Activated CD4-positive, alpha-beta memory T cell treated with anti-CD3 and anti-CD28 coated beads for 36 hours (primary cell): ENCODE measurements at regions not wholly inside any gene's neighbourhood (a gene's known extent, or its start where the extent isn't known, plus 50 kb on each side); places are given as distances from the start of the nearest gene placed in this dataset.

Source experiments
- CTCF ChIA-PET: fragments of 350-600 bp; sonication (Branson Sonifier 250); formaldehyde crosslinking; loops from one replicate; lab custom pipeline; 2021; ENCODE audit warnings: antibody characterized with exemption, inconsistent platforms; lab: Charles Lee
- POLR2A ChIA-PET: fragments of 350-600 bp; sonication (Branson Sonifier 250); formaldehyde crosslinking; loops from one replicate; lab custom pipeline; 2021; ENCODE audit warnings: antibody characterized with exemption; lab: Charles Lee
- DNase-seq: peaks from one replicate; pipeline ENCODE4 v3.0.0-alpha.2; 2020
- H3K27ac Mint-ChIP-seq: one replicate; pipeline ENCODE4 v1.8.0; 2021; ENCODE audit warnings: mixed read lengths
- H3K27me3 Mint-ChIP-seq: one replicate; pipeline ENCODE4 v1.8.0; 2021; ENCODE audit warnings: mixed read lengths
- H3K36me3 Mint-ChIP-seq: one replicate; pipeline ENCODE4 v1.8.0; 2021; ENCODE audit warnings: mixed read lengths
- H3K4me1 Mint-ChIP-seq: one replicate; pipeline ENCODE4 v1.8.0; 2021; ENCODE audit warnings: low read depth, mixed read lengths
- H3K4me3 Mint-ChIP-seq: one replicate; pipeline ENCODE4 v1.8.0; 2021; ENCODE audit warnings: mild to moderate bottlenecking, mixed read lengths
- H3K9me3 Mint-ChIP-seq: one replicate; pipeline ENCODE4 v1.8.0; 2021; ENCODE audit warnings: mixed read lengths
- intact Hi-C: fragments of 100-400 bp; cut with micrococcal nuclease; formaldehyde crosslinking; loops from one replicate; pipeline ENCODE4 v1.15.1; 2023

DNA sequence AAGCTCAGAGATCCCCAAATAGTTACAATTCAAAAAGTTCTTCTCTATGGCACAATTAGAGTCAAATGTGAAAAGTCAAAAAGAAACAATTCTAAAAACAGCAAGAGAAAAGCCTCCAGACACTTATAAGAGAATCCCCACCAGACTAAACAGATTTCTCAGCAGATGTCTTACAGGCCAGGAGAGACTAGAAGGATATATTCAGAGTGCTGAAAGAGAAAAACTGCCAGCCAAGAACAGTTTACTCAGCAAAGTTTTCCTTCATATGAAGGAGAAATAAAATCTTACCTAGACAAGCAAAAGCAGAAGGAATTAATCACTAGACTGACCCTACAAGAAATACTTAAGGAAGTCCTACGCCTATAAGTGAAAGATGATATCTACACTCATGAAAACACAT, 176.1 kb upstream of the OPRM1 start:
- Mint-ChIP-seq H3K9me3 (no peaks in the 10 kb centered on the region), H3K4me3 (no peak overlapping the region), H3K27ac (no peak overlapping the region), H3K27me3 (no peaks in the 10 kb centered on the region), H3K4me1 (no peaks in the 10 kb centered on the region), H3K36me3 (no peaks in the 10 kb centered on the region)
- no peak for DNase-seq
- CTCF ChIA-PET: no interaction called here
- intact Hi-C loops: no loop called here
- POLR2A ChIA-PET: no interaction called here

- no peak overlapping the region for H3K27ac Mint-ChIP-seq
- intact Hi-C loops: no loop called here
- H3K36me3 Mint-ChIP-seq: no peaks in the 10 kb centered on the region
- CTCF ChIA-PET: no interaction called here
- POLR2A ChIA-PET: no interaction called here
- H3K9me3 Mint-ChIP-seq: no peaks in the 10 kb centered on the region
- DNase-seq: no peak
- H3K27me3 Mint-ChIP-seq: no peaks in the 10 kb centered on the region
- no peaks in the 10 kb centered on the region for H3K4me1 Mint-ChIP-seq
- H3K4me3 Mint-ChIP-seq: no peak overlapping the region
Measured at GRCh38 chr6:153862139-153862538, 176.9 kb upstream of the OPRM1 start.

GRCh38 chr6:153858529-153858928, 180.5 kb upstream of the OPRM1 start:
- POLR2A ChIA-PET: no interaction called here
- intact Hi-C loops: no loop called here
- CTCF ChIA-PET: no interaction called here
- no peak overlapping the region for H3K4me3 Mint-ChIP-seq
- peaks cover 7% of the 10 kb centered on the region for H3K9me3 Mint-ChIP-seq
- no peaks in the 10 kb centered on the region for H3K4me1 Mint-ChIP-seq
- DNase-seq: no peak
- no peaks in the 10 kb centered on the region for H3K36me3 Mint-ChIP-seq
- no peaks in the 10 kb centered on the region for H3K27me3 Mint-ChIP-seq
- no peak overlapping the region for H3K27ac Mint-ChIP-seq

GRCh38 chr6:153856929-153857376, 182.1 kb upstream of the OPRM1 start:
- POLR2A ChIA-PET: no interaction called here
- Mint-ChIP-seq H3K36me3 (no peaks in the 10 kb centered on the region), H3K9me3 (peaks cover 7% of the 10 kb centered on the region), H3K27me3 (no peaks in the 10 kb centered on the region), H3K27ac (no peak overlapping the region), H3K4me1 (no peaks in the 10 kb centered on the region), H3K4me3 (no peak overlapping the region)
- intact Hi-C loops: no loop called here
- CTCF ChIA-PET: no interaction called here
- DNase-seq: no peak

GRCh38 chr6:153852481-153852880, 186.6 kb upstream of the OPRM1 start:
- Mint-ChIP-seq H3K36me3 (no peaks in the 10 kb centered on the region), H3K27me3 (no peaks in the 10 kb centered on the region), H3K4me3 (no peak overlapping the region), H3K9me3 (peaks cover 10% of the 10 kb centered on the region), H3K27ac (no peak overlapping the region), H3K4me1 (no peaks in the 10 kb centered on the region)
- POLR2A ChIA-PET: no interaction called here
- CTCF ChIA-PET: no interaction called here
- DNase-seq: no peak
- intact Hi-C loops: no loop called here

DNA sequence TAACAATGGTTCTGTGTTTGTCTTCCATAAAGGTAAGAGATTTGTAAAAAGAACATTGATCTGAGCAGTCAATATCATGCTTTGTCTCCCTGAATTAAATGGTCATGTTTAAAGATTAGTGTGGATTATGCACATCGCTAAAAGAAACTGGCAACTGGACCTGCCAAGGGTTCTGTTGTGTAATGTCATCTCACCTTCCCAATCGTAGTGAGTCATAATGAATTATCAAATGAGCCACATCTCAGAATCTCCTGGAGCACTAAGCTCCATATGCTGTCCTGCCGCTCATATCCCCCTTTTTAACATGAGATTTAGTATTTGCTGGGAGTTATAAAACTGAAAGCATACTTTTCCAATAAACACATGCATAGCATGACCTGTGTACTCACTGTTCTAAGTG, 187.0 kb upstream of the OPRM1 start:
- POLR2A ChIA-PET: no interaction called here
- CTCF ChIA-PET: no interaction called here
- H3K27ac Mint-ChIP-seq: no peak overlapping the region
- H3K4me3 Mint-ChIP-seq: no peak overlapping the region
- no peaks in the 10 kb centered on the region for H3K36me3 Mint-ChIP-seq
- no peaks in the 10 kb centered on the region for H3K27me3 Mint-ChIP-seq
- intact Hi-C loops: no loop called here
- no peaks in the 10 kb centered on the region for H3K4me1 Mint-ChIP-seq
- DNase-seq: no peak
- peaks cover 10% of the 10 kb centered on the region for H3K9me3 Mint-ChIP-seq

DNA sequence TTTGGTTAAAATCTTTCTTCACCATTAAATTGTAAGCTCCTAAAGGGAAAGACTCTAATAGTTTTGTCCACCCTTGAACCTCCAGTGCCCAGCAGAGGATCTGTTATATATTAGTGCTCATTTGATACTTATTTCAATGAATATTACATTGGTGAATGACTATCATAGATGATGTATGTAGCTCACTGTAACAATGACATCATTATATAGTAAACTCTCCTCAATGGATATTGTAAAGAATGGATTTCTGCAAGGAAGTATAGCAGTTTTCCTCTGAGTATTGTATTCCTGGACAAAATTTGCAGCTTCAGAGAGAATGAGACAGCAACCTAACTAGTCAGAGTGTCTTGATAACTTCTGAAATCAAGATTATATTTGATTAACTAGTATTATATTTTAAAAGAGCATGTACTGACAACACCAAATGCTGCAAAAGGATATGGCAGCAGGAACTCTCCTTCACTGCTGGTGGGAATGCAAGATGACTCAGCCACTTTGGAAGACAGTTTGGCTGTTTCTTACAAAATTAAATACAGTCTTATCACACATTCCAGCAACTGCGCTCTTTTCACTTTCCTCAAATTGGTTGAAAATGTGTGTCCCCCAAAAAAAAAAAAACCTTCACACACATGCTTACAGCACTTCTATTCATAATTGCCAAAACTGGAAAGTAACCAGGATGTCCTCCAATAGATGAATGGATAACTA, 189.8 kb upstream of the OPRM1 start:
- ChIA-PET CTCF (no interaction called here), POLR2A (no interaction called here)
- Mint-ChIP-seq H3K9me3 (peaks cover 4% of the 10 kb centered on the region), H3K4me1 (no peaks in the 10 kb centered on the region), H3K36me3 (no peaks in the 10 kb centered on the region), H3K27me3 (no peaks in the 10 kb centered on the region), H3K27ac (no peak overlapping the region), H3K4me3 (no peak overlapping the region)
- no peak for DNase-seq
- intact Hi-C loops: no loop called here

DNA sequence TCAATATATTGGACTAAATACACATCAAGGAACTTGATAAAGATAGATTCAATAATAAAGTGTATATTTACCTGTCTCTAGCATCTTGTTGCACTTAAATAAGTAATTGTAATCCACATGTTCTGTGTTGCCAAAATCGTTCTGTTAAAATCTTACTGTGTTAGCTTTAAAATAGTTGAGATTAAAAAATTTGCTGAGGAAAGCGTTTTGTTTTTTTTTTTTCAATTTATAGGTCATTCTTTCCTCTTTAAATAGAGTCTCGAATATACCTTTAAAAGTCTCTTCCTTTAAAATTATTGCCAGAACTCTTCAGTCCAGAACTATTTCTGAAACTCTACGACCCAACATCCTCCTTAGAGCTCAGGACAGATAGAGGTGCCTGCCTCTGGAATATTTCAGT, 195.6 kb upstream of the OPRM1 start:
- intact Hi-C loops: no loop called here
- Mint-ChIP-seq H3K27me3 (no peaks in the 10 kb centered on the region), H3K27ac (no peak overlapping the region), H3K9me3 (no peaks in the 10 kb centered on the region), H3K36me3 (no peaks in the 10 kb centered on the region), H3K4me1 (no peaks in the 10 kb centered on the region), H3K4me3 (no peak overlapping the region)
- DNase-seq: no peak
- ChIA-PET POLR2A (no interaction called here), CTCF (no interaction called here)

DNA sequence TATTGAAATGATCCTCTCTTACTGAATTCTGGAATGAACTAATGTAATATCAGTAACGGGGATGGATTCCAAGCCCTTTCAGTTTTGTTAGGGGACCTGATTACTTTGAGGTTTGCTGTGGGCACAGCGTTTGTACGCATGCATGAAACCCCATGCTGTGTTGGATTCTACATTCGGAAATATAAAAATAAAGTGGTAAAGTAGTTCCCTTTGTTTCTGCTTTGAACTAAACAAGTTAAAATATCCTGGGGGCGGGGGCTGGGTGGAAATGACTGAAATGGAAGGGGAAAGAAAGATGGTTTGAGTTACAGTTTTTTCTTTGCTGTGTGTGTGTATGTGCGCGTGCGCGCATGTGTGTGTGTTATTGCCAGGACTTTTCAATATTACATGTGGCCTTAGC, 196.5 kb upstream of the OPRM1 start:
- Mint-ChIP-seq H3K27ac (no peak overlapping the region), H3K27me3 (no peaks in the 10 kb centered on the region), H3K4me1 (no peaks in the 10 kb centered on the region), H3K36me3 (no peaks in the 10 kb centered on the region), H3K4me3 (no peak overlapping the region), H3K9me3 (no peaks in the 10 kb centered on the region)
- DNase-seq: no peak
- intact Hi-C loops: no loop called here
- CTCF ChIA-PET: no interaction called here
- POLR2A ChIA-PET: no interaction called here

DNA sequence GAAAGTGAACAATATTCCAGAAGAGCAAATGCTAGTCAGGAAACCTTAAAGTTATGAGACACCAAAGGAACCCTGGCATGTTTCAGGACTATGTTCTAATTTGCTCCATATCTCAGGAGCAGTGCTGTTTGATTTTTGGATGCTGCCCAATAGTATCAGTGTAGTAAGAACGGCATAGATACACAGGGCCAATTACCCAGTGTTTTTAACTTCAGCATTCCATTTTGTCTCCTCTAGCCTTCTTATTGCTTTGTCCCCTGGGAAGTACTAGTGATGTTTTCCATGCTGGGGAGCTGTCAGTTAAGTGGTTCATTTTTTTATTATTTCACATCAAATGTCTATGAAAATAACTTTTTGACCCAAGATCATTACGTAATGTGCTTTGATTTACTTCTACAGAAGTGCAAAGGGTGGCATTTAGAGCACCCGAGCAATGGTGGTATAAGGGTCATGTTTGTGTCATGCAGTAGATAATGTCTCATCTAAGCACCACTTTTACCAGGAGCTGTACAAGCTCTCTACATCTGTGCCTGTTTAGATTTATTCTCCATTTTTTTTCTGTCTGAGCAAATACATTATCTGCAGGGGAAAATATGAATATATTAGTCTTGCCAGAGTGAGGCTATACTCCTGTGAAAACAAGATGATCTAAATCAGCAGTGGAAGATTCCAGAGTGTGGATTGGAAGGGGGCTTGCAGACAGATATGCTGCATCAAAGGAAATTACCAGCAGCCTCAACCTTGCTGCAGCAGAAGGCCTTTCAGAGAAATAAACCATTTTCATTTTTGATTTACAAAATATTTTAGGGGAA, 198.8 kb upstream of the OPRM1 start:
- Mint-ChIP-seq H3K27me3 (no peaks in the 10 kb centered on the region), H3K4me3 (no peak overlapping the region), H3K27ac (no peak overlapping the region), H3K36me3 (no peaks in the 10 kb centered on the region), H3K9me3 (no peaks in the 10 kb centered on the region), H3K4me1 (no peaks in the 10 kb centered on the region)
- ChIA-PET POLR2A (no interaction called here), CTCF (no interaction called here)
- intact Hi-C loops: no loop called here
- DNase-seq: no peak

- ChIA-PET CTCF (no interaction called here), POLR2A (no interaction called here)
- Mint-ChIP-seq H3K27me3 (no peaks in the 10 kb centered on the region), H3K4me1 (no peaks in the 10 kb centered on the region), H3K27ac (no peak overlapping the region), H3K9me3 (peaks cover 5% of the 10 kb centered on the region), H3K4me3 (no peak overlapping the region), H3K36me3 (no peaks in the 10 kb centered on the region)
- no peak for DNase-seq
- intact Hi-C loops: no loop called here
Measured at GRCh38 chr6:153832543-153832942, 206.5 kb upstream of the OPRM1 start.

GRCh38 chr6:153831350-153832078, 207.5 kb upstream of the OPRM1 start:
- Mint-ChIP-seq H3K27me3 (no peaks in the 10 kb centered on the region), H3K4me1 (no peaks in the 10 kb centered on the region), H3K27ac (no peak overlapping the region), H3K4me3 (no peak overlapping the region), H3K36me3 (no peaks in the 10 kb centered on the region), H3K9me3 (peaks cover 5% of the 10 kb centered on the region)
- ChIA-PET CTCF (no interaction called here), POLR2A (no interaction called here)
- DNase-seq: no peak
- intact Hi-C loops: no loop called here
